NCI-H774 (cell line): ENCODE measurements at regions not wholly inside any gene's neighbourhood (a gene's known extent, or its start where the extent isn't known, plus 50 kb on each side); places are given as distances from the start of the nearest gene placed in this dataset.

ENCODE experiments used
- DNase-seq: peaks from one replicate; lab custom pipeline; 2025; lab: John Stamatoyannopoulos, UW

DNA sequence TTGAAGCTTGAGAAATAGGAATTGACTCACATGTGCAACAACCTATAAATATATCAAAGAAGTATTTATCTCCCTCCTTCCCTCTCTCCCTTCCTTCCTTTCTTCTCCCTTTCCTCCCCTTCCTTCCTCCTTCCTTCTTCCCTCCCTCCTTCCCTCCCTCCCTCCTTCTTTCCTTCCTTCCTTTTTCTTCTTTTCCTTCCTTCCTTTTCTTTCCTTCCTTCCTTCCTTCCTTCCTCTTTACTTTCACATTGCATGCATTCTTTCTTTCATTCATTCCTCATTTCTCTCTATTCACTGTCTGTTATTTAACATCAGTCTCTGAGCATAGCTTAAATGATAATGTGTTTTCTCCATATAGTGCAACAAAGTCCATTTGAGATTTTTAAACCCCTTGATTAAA, 214.2 kb downstream of the CHRM3 start:
- no peak for DNase-seq

DNA sequence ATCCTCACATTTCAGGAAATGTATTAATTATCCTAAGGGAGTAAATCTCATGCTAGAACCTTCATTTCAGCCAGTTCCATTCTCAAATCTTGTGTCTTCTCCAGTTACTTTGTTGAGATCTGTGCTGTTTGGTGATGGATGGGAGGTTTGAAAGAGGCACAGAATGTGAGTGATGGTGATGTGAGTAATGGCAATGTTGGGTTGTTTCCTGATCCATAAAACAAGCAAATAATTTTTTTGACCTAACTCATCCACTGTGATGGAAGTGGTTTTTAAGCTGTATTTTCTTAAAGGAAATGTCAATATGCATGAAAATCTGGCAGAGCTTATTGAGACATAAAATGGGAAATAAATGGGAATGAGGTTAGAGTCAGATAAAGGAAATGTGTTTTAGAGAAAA, 214.7 kb downstream of the CHRM3 start:
- DNase-seq = no peak

DNA sequence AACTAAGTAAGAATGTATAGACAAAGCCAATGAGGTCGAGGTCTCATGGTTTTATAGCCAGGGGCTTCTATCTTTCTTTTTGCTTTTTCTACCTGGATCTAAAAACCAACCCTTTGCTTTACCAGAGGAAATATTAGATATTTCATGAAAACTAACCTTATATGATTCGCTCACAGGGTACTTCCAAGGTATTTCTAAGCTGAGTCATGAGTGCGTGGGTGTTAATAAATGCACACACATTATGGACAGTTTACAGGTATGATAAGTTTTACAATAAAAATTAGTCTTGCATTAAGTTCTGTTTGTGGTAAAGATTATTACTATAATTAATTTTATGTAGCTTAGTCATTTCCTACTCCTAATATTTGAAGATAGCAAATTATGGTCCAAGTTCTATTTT, 217.2 kb downstream of the CHRM3 start:
- DNase-seq = no peak

- no peak for DNase-seq
These were observed 220.6 kb downstream of the CHRM3 start for GRCh38 chr1:239606850-239607400.

DNA sequence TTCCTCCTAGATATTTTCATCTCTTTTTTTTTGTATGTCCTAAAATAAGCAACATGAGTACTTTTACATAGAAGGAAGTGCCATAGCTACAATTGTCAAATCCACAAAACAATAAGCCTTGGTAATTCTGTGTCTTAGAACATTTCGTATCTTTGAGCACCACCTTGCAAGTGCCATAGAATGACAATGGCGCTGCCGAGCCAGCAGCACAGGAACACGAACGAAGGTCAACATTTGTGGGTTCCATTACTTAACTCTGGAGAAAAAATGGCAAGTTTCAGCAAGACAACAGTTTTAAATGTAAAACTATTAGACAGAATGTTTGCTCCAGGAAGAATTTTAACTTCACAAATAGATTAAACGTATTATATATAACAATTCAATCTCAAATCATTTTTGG, 222.1 kb downstream of the CHRM3 start:
- no peak for DNase-seq

GRCh38 chr1:239612379-239612778, 226.0 kb downstream of the CHRM3 start:
- DNase-seq = no peak

- no peak for DNase-seq
These were observed 230.3 kb downstream of the CHRM3 start for GRCh38 chr1:239616673-239617072.

DNA sequence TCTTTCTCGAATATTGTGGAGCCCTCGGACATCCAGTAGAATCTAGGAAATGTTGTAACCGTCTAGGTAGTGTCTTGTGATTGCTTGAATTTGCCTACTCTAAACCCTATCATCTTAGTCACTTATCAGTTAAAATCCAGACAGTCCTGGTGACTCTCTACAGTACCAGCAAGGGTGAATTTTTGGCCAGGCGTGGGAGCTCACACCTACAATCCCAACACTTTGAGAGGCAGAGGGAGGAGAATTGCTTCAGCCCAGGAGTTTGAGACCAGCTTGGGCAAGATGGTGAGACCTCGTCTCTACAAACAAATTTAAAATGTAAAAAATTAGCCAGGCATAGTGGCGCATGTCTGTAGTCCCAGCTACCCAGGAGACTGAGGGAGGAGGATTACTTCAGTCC, 230.9 kb downstream of the CHRM3 start:
- DNase-seq = no peak

DNA sequence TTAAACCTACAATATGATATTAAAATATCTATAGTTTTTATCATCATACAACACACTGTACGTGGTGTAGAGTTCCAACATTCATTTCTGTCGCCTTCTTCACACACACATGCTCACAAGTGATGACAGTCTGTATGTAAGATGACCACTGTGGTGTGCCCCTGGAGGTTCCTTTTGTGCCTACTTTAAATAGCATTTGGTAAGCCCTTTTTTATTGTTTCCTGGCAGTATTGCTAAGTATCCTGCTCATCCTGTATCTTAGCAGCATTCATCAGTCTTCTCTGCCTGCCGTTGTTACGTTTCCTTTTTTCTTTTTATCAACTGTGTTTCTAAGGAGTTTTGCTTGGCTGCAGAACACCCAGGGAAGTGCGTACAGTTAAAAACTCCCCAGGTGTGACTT, 231.4 kb downstream of the CHRM3 start:
- no peak for DNase-seq

GRCh38 chr1:239619190-239619589, 232.8 kb downstream of the CHRM3 start:
- DNase-seq = no peak

GRCh38 chr1:239630767-239631166, 244.4 kb downstream of the CHRM3 start:
- no peak for DNase-seq

DNA sequence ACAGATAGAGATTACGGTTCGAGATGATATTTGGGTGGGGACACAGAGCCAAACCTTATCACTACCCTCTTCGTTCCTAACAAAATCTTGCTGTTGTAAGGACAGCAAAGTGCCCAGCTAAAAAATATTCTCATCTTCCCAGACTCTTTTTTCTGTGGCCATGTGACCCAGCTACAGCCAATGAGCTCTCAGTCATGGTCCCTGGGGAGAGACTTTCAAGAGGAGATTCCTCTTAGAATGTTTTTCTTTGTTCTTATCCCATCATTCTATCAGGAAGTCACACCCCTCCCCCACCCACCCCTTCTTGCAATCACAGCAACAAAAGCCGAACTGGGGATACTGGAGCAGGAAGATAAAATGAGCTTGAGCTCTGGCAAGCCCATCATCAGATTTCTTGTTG, 247.1 kb downstream of the CHRM3 start:
- no peak for DNase-seq

DNA sequence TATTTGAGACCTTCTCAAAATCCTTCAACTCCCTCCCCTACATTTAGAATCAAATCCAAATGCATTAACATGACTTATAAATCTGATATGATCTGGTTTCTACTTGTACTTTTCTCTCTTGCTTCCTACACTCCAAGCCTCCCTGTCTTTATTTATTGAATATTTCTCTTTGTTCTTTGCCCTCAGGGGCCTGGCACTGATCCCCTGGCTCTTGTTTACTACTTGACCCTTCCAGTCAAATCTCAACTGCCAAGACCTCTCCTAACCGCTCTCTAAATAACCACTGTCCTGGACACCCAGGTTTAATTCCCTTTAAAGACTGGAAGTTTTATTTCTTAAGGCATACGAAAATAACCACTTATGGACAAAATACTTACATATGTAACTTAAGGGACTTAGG, 248.9 kb downstream of the CHRM3 start:
- no peak for DNase-seq

DNA sequence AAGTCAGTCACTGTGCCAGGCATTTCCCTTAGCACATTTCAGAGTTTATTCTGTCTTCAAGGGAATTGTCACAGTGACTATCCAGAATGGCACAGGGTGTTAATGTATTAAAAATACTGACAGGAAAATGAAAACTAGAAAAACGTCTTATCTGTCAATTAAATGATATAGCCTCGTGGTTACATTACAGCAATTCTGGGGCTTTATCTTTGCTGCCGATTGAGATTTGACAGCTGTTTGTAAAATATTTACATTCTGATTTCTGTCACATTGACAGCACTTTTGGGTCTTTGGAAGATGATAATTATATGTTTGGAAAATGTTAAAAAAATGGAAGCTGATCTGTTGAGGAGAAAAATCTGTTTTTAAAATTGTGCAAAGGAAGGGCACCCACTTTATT, 250.0 kb downstream of the CHRM3 start:
- DNase-seq = no peak

DNA sequence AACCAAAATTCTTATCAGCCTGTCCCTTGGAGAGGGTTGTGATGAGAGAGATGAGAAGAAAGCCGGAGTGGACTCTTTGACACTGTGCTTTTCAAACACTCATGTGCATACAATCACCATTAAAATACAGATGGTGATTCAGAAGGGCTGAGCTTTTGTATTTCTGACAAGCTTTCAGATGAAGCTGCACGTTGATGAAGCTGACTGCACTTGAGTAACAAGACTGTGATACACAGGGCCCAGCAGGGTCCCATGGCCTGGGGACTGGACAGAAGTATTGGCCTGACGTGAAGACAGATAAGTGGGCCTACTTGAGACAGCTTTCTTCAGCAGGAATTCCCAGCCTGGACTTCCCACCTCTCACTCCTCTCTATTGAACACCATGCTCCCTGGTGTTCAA, 258.2 kb downstream of the CHRM3 start:
- no peak for DNase-seq

DNA sequence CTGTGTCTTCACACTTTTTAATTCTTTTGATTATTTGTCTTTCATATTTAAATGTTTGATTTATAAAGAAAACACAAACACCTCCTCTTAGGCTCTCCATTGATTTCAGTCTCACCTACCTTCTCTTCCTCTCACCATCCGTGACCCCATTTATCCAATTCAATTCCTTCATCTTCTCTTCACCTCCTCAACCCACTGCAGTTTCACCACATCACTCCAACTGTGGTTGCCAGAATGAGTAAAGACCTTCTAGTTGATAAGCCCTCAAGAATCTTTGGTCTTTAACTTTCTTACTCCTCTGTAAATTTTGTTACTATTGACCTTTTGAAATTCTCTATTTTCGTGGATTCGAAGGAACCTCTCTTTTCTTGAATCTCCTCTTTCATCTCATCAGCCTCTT, 260.7 kb downstream of the CHRM3 start:
- no peak for DNase-seq

GRCh38 chr1:239647964-239648632, 261.7 kb downstream of the CHRM3 start:
- no peak for DNase-seq

GRCh38 chr1:239655023-239655422, 268.7 kb downstream of the CHRM3 start:
- no peak for DNase-seq

- no peak for DNase-seq
These were observed 270.9 kb downstream of the CHRM3 start for GRCh38 chr1:239657291-239657690.

GRCh38 chr1:239662950-239663349, 276.6 kb downstream of the CHRM3 start:
- DNase-seq = no peak

GRCh38 chr1:239672256-239672655, 285.9 kb downstream of the CHRM3 start:
- DNase-seq = no peak

GRCh38 chr1:239675735-239676134, 289.4 kb downstream of the CHRM3 start:
- DNase-seq = no peak

DNA sequence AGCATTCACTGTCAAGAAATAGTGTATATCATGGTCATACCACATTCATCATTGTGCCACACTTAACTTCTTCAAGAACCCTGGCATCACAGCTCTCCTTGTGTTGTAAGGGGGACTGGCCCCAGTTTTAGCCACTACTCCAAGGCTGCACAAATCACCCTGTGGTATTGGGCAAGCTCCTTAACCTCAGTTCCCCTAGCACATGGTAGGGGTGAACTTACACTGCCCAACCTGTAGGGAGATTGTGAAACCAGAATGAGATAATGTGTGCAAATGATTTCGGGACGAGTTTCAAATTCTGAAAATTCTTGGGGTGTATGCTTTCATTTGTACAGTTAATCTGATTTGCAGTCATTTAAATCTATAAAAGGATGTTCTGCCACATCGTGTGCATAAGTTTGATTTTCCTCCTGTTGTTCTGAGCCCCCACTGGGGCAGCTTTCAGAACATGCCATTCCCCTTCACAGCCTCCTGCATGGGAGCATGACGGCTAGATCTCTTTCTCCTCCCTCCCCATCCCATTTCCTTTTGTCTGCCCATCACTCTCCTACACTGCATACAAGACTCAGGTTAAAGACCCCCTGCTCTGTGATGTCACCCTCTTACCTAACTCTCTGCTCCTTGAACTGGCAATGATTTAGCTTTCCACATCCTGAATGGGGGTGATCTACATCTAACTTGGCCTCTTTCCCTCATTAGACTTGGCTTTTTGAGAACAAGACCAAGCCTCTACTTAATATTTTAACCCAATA, 290.3 kb downstream of the CHRM3 start:
- no peak for DNase-seq

GRCh38 chr1:239677362-239677761, 291.0 kb downstream of the CHRM3 start:
- DNase-seq = no peak
